Esophagus muscularis mucosa (tissue), 4 donors: ENCODE measurements at regions not wholly inside any gene's neighbourhood (a gene's known extent, or its start where the extent isn't known, plus 50 kb on each side); places are given as distances from the start of the nearest gene placed in this dataset.

ENCODE experiments used
- DNase-seq: peaks from one replicate; pipeline ENCODE4 v3.0.0-alpha.2; 2017; ENCODE audit errors: extremely low spot score
- H3K27ac ChIP-seq, 4 donors: fragments of 200-600 bp; sonication (generic); replicated peaks in 1 of 4; 1 replicate in 3 of 4; 2 replicates in 1 of 4; pipeline ENCODE4 v1.5.1; 2016 to 2019; ENCODE audit warnings: mild to moderate bottlenecking in 1 of 4
- H3K27me3 ChIP-seq, 4 donors: fragments of 200-600 bp; sonication (generic); one replicate each; pipeline versions ENCODE4 v1.5.1 to v1.6.0; 2016 to 2019
- H3K36me3 ChIP-seq, 4 donors: fragments of 200-600 bp; sonication (generic); one replicate each; pipeline ENCODE4 v1.5.1; 2016 to 2019
- H3K4me1 ChIP-seq, 4 donors: fragments of 200-600 bp; sonication (generic); one replicate each; pipeline ENCODE4 v1.5.1; 2016 to 2019
- H3K4me3 ChIP-seq, 4 donors: fragments of 200-600 bp; sonication (generic); 1 replicate in 2 of 4; 2 replicates in 2 of 4; pipeline ENCODE4 v1.5.1; 2016 to 2019; ENCODE audit warnings: mild to moderate bottlenecking in 4 of 4, moderate library complexity in 1 of 4
- H3K9me3 ChIP-seq, 4 donors: fragments of 200-600 bp; sonication (generic); 1 replicate in 3 of 4; 2 replicates in 1 of 4; pipeline ENCODE4 v1.5.1; 2016 to 2019
- CTCF ChIP-seq, 3 experiments: fragments of 200-600 bp in 2 of 3; fragments of 450-650 bp in 1 of 3; sonication (generic) in 2 of 3; IDR thresholded peaks; one replicate each; pipeline ENCODE4 v1.5.1; 2017 to 2019; ENCODE audit warnings: antibody characterized with exemption in 3 of 3, mild to moderate bottlenecking in 2 of 3, moderate library complexity in 1 of 3
- EP300 ChIP-seq: sonication (generic); formaldehyde crosslinking; IDR thresholded peaks from one replicate; pipeline ENCODE4 v1.6.1; 2017; ENCODE audit warnings: antibody characterized with exemption
- POLR2A ChIP-seq: fragments of 450-650 bp; IDR thresholded peaks from one replicate; pipeline ENCODE4 v1.6.1; 2017; ENCODE audit warnings: antibody characterized with exemption, moderate library complexity, mild to moderate bottlenecking, low read depth
- POLR2AphosphoS5 ChIP-seq, 2 donors: sonication (generic); formaldehyde crosslinking; IDR thresholded peaks; one replicate each; pipeline ENCODE4 v1.6.1; 2017; ENCODE audit warnings: antibody characterized with exemption in 2 of 2
- WGBS: methylation state at CpG from one replicate; pipeline ENCODE4 v1.1.5; 2018; 5-methylcytosine and 5-hydroxymethylcytosine counted together
- intact Hi-C: fragments of 100-400 bp; cut with DNase I; formaldehyde crosslinking; loops from one replicate; pipeline ENCODE4 v1.15.1; 2023

- intact Hi-C loops, result no loop called here
- DNase-seq, result no peak
- no peak for TF ChIP-seq CTCF (IDR thresholded peaks at IDR 0.05)
- Histone ChIP-seq H3K9me3 (no peaks in the 10 kb centered on the region), H3K4me3 (no peak overlapping the region), H3K4me1 (peaks cover 0 to 2% (median 0%) of the 10 kb centered on the region in 4 donors), H3K27me3 (no peaks in the 10 kb centered on the region), H3K27ac (no peak overlapping the region), H3K36me3 (no peaks in the 10 kb centered on the region)
- 81% methylated on average over 4 of the region's 4 CpGs for WGBS
Observed at GRCh38 chr10:33388785-33389184, 54.3 kb upstream of the NRP1 start.

GRCh38 chr10:33388382-33388781 is 53.9 kb upstream of the NRP1 start:
- TF ChIP-seq POLR2AphosphoS5 (IDR thresholded peaks at IDR 0.05) (no peak), CTCF (IDR thresholded peaks at IDR 0.05) (no peak), EP300 (no peak), POLR2A (no peak)
- H3K36me3 ChIP-seq, result no peaks in the 10 kb centered on the region
- no peak overlapping the region for H3K27ac ChIP-seq
- intact Hi-C loops, result no loop called here
- DNase-seq, result no peak
- no peak overlapping the region for H3K4me3 ChIP-seq
- no peaks in the 10 kb centered on the region for H3K27me3 ChIP-seq
- H3K9me3 ChIP-seq, result no peaks in the 10 kb centered on the region
- peaks cover 0 to 6% (median 0%) of the 10 kb centered on the region in 4 donors for H3K4me1 ChIP-seq
- WGBS, result 83% methylated on average over 1 of the region's 1 CpG

GRCh38 chr10:33387720-33388119 is 53.3 kb upstream of the NRP1 start:
- H3K36me3 ChIP-seq, result no peaks in the 10 kb centered on the region
- no peak overlapping the region for H3K4me3 ChIP-seq
- intact Hi-C loops, result no loop called here
- DNase-seq, result no peak
- peaks cover 0 to 7% (median 0%) of the 10 kb centered on the region in 4 donors for H3K4me1 ChIP-seq
- 96% methylated on average over 5 of the region's 5 CpGs for WGBS
- H3K9me3 ChIP-seq, result no peaks in the 10 kb centered on the region
- no peak overlapping the region for H3K27ac ChIP-seq
- no peaks in the 10 kb centered on the region for H3K27me3 ChIP-seq
- TF ChIP-seq EP300 (no peak), POLR2AphosphoS5 (IDR thresholded peaks at IDR 0.05) (no peak), POLR2A (no peak), CTCF (IDR thresholded peaks at IDR 0.05) (no peak)

GRCh38 chr10:33386926-33387325 is 52.5 kb upstream of the NRP1 start:
- WGBS, result 91% methylated on average over 2 of the region's 2 CpGs
- no peak overlapping the region for H3K27ac ChIP-seq

More at GRCh38 chr10:33386926-33387325, 52.5 kb upstream of the NRP1 start:
- DNase-seq, result no peak
- H3K36me3 ChIP-seq, result no peaks in the 10 kb centered on the region
- H3K4me1 ChIP-seq, result peaks cover 0 to 11% (median 4%) of the 10 kb centered on the region in 4 donors
- no peak overlapping the region for H3K4me3 ChIP-seq
- TF ChIP-seq POLR2A, result no peak
- no peak for TF ChIP-seq POLR2AphosphoS5 (IDR thresholded peaks at IDR 0.05)
- no peak for TF ChIP-seq CTCF (IDR thresholded peaks at IDR 0.05)
- TF ChIP-seq EP300, result no peak
- no peaks in the 10 kb centered on the region for H3K27me3 ChIP-seq
- H3K9me3 ChIP-seq, result no peaks in the 10 kb centered on the region
- intact Hi-C loops, result no loop called here
